Trophoblast cell (in vitro differentiated cells and primary cell): ENCODE measurements at regions not wholly inside any gene's neighbourhood (a gene's known extent, or its start where the extent isn't known, plus 50 kb on each side); places are given as distances from the start of the nearest gene placed in this dataset.

Experiments
- DNase-seq, 2 donors: peaks; one replicate each; pipeline ENCODE4 v3.0.0-alpha.2; 2016
- H2AFZ ChIP-seq: 2 replicates; pipeline ENCODE4 v1.6.1; 2013; ENCODE audit warnings: low read length, moderate library complexity, mild to moderate bottlenecking; ENCODE audit not compliant: insufficient read depth, poor library complexity
- H2AK5ac ChIP-seq: 2 replicates; pipeline ENCODE4 v1.6.1; 2013; ENCODE audit warnings: mild to moderate bottlenecking, low read length
- H2BK120ac ChIP-seq: 2 replicates; pipeline ENCODE4 v1.6.1; 2013; ENCODE audit warnings: low read length, mild to moderate bottlenecking, moderate library complexity; ENCODE audit not compliant: insufficient read depth, poor library complexity
- H2BK12ac ChIP-seq: 2 replicates; pipeline ENCODE4 v1.6.1; 2013; ENCODE audit warnings: mild to moderate bottlenecking, low read length, moderate library complexity
- H2BK5ac ChIP-seq: 2 replicates; pipeline ENCODE4 v1.6.1; 2013; ENCODE audit warnings: low read length, low read depth, moderate library complexity, mild to moderate bottlenecking; ENCODE audit not compliant: poor library complexity
- H3K14ac ChIP-seq: 2 replicates; pipeline ENCODE4 v1.6.1; 2013; ENCODE audit warnings: mild to moderate bottlenecking, low read length
- H3K18ac ChIP-seq: 2 replicates; pipeline ENCODE4 v1.6.1; 2013; ENCODE audit warnings: mild to moderate bottlenecking, low read length
- H3K23ac ChIP-seq: 2 replicates; pipeline ENCODE4 v1.6.1; 2013; ENCODE audit warnings: low read length
- H3K27ac ChIP-seq: 2 replicates; pipeline ENCODE4 v1.5.1; 2013; ENCODE audit warnings: low read depth, mild to moderate bottlenecking, inconsistent platforms, low read length, moderate library complexity
- H3K27me3 ChIP-seq: 2 replicates; pipeline ENCODE4 v1.6.1; 2013; ENCODE audit warnings: inconsistent platforms, mild to moderate bottlenecking, low read length, moderate library complexity; ENCODE audit not compliant: insufficient read depth
- H3K36me3 ChIP-seq, 2 experiments: 1 replicate in 1 of 2; 2 replicates in 1 of 2; pipeline ENCODE4 v1.6.1; 2013; ENCODE audit warnings: low read length in 2 of 2, mild to moderate bottlenecking in 2 of 2, moderate library complexity in 1 of 2; ENCODE audit not compliant: insufficient read depth in 2 of 2, control insufficient read depth in 1 of 2
- H3K4ac ChIP-seq: 2 replicates; pipeline ENCODE4 v1.6.1; 2013; ENCODE audit warnings: low read depth, mild to moderate bottlenecking, low read length, moderate library complexity
- H3K4me1 ChIP-seq, 2 experiments: 1 replicate in 1 of 2; 2 replicates in 1 of 2; pipeline ENCODE4 v1.6.1; 2013; ENCODE audit warnings: low read length in 2 of 2, mild to moderate bottlenecking in 2 of 2, moderate library complexity in 1 of 2; ENCODE audit not compliant: insufficient read depth in 2 of 2, control insufficient read depth in 1 of 2
- H3K4me2 ChIP-seq: 2 replicates; pipeline ENCODE4 v1.6.1; 2013; ENCODE audit warnings: inconsistent platforms, mild to moderate bottlenecking, low read length, moderate library complexity
- H3K4me3 ChIP-seq: 2 replicates; pipeline ENCODE4 v1.5.1; 2013; ENCODE audit warnings: mild to moderate bottlenecking, low read depth, low read length, inconsistent platforms
- H3K79me1 ChIP-seq: one replicate; pipeline ENCODE4 v1.6.1; 2013; ENCODE audit warnings: low read length
- H3K79me2 ChIP-seq: 2 replicates; pipeline ENCODE4 v1.6.1; 2013; ENCODE audit warnings: low read length, mild to moderate bottlenecking; ENCODE audit not compliant: control insufficient read depth, insufficient read depth, poor library complexity
- H3K9ac ChIP-seq: 2 replicates; pipeline ENCODE4 v1.6.1; 2013; ENCODE audit warnings: mild to moderate bottlenecking, low read length
- H3K9me3 ChIP-seq: 2 replicates; pipeline ENCODE4 v1.6.1; 2013; ENCODE audit warnings: low read depth, mild to moderate bottlenecking, control low read depth, inconsistent platforms, low read length; ENCODE audit not compliant: insufficient read depth
- H4K12ac ChIP-seq: 2 replicates; pipeline ENCODE4 v1.6.1; 2013; ENCODE audit warnings: low read depth, mild to moderate bottlenecking, low read length, moderate library complexity
- H4K8ac ChIP-seq: 2 replicates; pipeline ENCODE4 v1.6.1; 2013; ENCODE audit warnings: low read depth, mild to moderate bottlenecking, low read length, moderate library complexity
- H4K91ac ChIP-seq: one replicate; pipeline ENCODE4 v1.6.1; 2013; ENCODE audit warnings: low read depth, mild to moderate bottlenecking, low read length, moderate library complexity
- WGBS: extraction: QIAGEN DNeasy Blood & Tissue Kit; methylation state at CpG from one replicate; pipeline ENCODE4 v1.1.7; 2013; ENCODE audit warnings: missing lambda C conversion rate; ENCODE audit not compliant: insufficient read length, insufficient coverage; ENCODE audit errors: extremely low coverage; 5-methylcytosine and 5-hydroxymethylcytosine counted together

- Histone ChIP-seq H3K27ac (no peak overlapping the region), H3K79me1 (no peaks in the 10 kb centered on the region), H3K36me3 (no peaks in the 10 kb centered on the region), H3K79me2 (no peaks in the 10 kb centered on the region), H3K27me3 (no peaks in the 10 kb centered on the region), H3K14ac (no peak overlapping the region), H4K91ac (no peak overlapping the region), H2BK120ac (no peak overlapping the region), H2AFZ (no peak overlapping the region), H3K23ac (no peak overlapping the region), H2BK5ac (no peak overlapping the region), H2BK12ac (no peak overlapping the region), H3K4me2 (no peak overlapping the region), H3K18ac (no peak overlapping the region), H3K9ac (no peak overlapping the region), H4K8ac (no peak overlapping the region), H3K4ac (no peak overlapping the region), H3K9me3 (peaks cover 3% of the 10 kb centered on the region), H4K12ac (no peak overlapping the region), H3K4me1 (no peaks in the 10 kb centered on the region), H3K4me3 (no peak overlapping the region), H2AK5ac (no peak overlapping the region)
- no CpG with 5 or more reads among the region's 3 CpGs for WGBS
- no peak for DNase-seq
Observed at GRCh38 chr20:22245139-22245538, 339.2 kb downstream of the FOXA2 start.

- Histone ChIP-seq H3K14ac (no peak overlapping the region), H4K12ac (no peak overlapping the region), H3K4me3 (no peak overlapping the region), H3K79me2 (no peaks in the 10 kb centered on the region), H3K27me3 (no peaks in the 10 kb centered on the region), H4K8ac (no peak overlapping the region), H2AFZ (no peak overlapping the region), H3K79me1 (no peaks in the 10 kb centered on the region), H3K23ac (no peak overlapping the region), H2BK12ac (no peak overlapping the region), H3K4me2 (no peak overlapping the region), H4K91ac (no peak overlapping the region), H3K4ac (no peak overlapping the region), H2BK5ac (no peak overlapping the region), H3K36me3 (no peaks in the 10 kb centered on the region), H2BK120ac (no peak overlapping the region), H3K9ac (no peak overlapping the region), H3K4me1 (no peaks in the 10 kb centered on the region), H2AK5ac (no peak overlapping the region), H3K18ac (no peak overlapping the region), H3K9me3 (peaks cover 4% of the 10 kb centered on the region), H3K27ac (no peak overlapping the region)
- DNase-seq = no peak
- no CpG with 5 or more reads among the region's 5 CpGs for WGBS
Observed at GRCh38 chr20:22243067-22243466, 341.3 kb downstream of the FOXA2 start.

GRCh38 chr20:22241609-22242008 lies 342.8 kb downstream of the FOXA2 start:
- no peak overlapping the region for H2AK5ac ChIP-seq
- H4K8ac ChIP-seq = no peak overlapping the region
- H3K79me1 ChIP-seq = no peaks in the 10 kb centered on the region
- no peak overlapping the region for H2BK5ac ChIP-seq
- no peak overlapping the region for H3K4ac ChIP-seq
- no peak overlapping the region for H2BK12ac ChIP-seq
- no peak overlapping the region for H2AFZ ChIP-seq
- DNase-seq = no peak
- H3K18ac ChIP-seq = no peak overlapping the region
- H3K9ac ChIP-seq = no peak overlapping the region
- no peak overlapping the region for H4K12ac ChIP-seq
- no peak overlapping the region for H3K4me2 ChIP-seq
- peaks cover 4% of the 10 kb centered on the region for H3K9me3 ChIP-seq
- no peaks in the 10 kb centered on the region for H3K27me3 ChIP-seq
- H4K91ac ChIP-seq = no peak overlapping the region
- H3K23ac ChIP-seq = no peak overlapping the region
- no peaks in the 10 kb centered on the region for H3K79me2 ChIP-seq
- H3K4me1 ChIP-seq = no peaks in the 10 kb centered on the region
- no peaks in the 10 kb centered on the region for H3K36me3 ChIP-seq
- no peak overlapping the region for H3K27ac ChIP-seq
- WGBS = no CpG with 5 or more reads among the region's 1 CpG
- no peak overlapping the region for H3K4me3 ChIP-seq
- H2BK120ac ChIP-seq = no peak overlapping the region
- H3K14ac ChIP-seq = no peak overlapping the region

- Histone ChIP-seq H3K4me3 (no peak overlapping the region), H3K79me1 (no peaks in the 10 kb centered on the region), H4K91ac (no peak overlapping the region), H3K27me3 (no peaks in the 10 kb centered on the region), H3K36me3 (no peaks in the 10 kb centered on the region), H2BK120ac (no peak overlapping the region), H4K12ac (no peak overlapping the region), H2AK5ac (no peak overlapping the region), H3K9me3 (no peaks in the 10 kb centered on the region), H3K27ac (no peak overlapping the region), H3K4ac (no peak overlapping the region), H4K8ac (no peak overlapping the region), H3K4me2 (no peak overlapping the region), H3K18ac (no peak overlapping the region), H2BK12ac (no peak overlapping the region), H3K23ac (no peak overlapping the region), H3K79me2 (no peaks in the 10 kb centered on the region), H3K14ac (no peak overlapping the region), H3K9ac (no peak overlapping the region), H3K4me1 (no peaks in the 10 kb centered on the region), H2AFZ (no peak overlapping the region), H2BK5ac (no peak overlapping the region)
- DNase-seq = no peak
Observed at GRCh38 chr20:22232923-22233322, 351.4 kb downstream of the FOXA2 start.
